CD8-positive, alpha-beta memory T cell (primary cell): ENCODE measurements at regions not wholly inside any gene's neighbourhood (a gene's known extent, or its start where the extent isn't known, plus 50 kb on each side); places are given as distances from the start of the nearest gene placed in this dataset.
A peak's percentile ranks its signal among the peaks of the same experiment; 100 is the strongest.
"Not testable (repeated sequence)": the region's sequence is repeated elsewhere in the genome, so short reads cannot be mapped to it uniquely, and the experiment has no call there.

Source experiments
- CTCF ChIA-PET: fragments of 350-600 bp; sonication (Branson Sonifier 250); formaldehyde crosslinking; loops from one replicate; lab custom pipeline; 2021; ENCODE audit warnings: antibody characterized with exemption; lab: Charles Lee
- POLR2A ChIA-PET: fragments of 350-600 bp; sonication (Branson Sonifier 250); formaldehyde crosslinking; loops from one replicate; lab custom pipeline; 2021; ENCODE audit warnings: antibody characterized with exemption; lab: Charles Lee
- DNase-seq, 5 donors: peaks; one replicate each; pipeline versions ENCODE4 v3.0.0 to v3.0.0-alpha.2; 2020 to 2022; ENCODE audit warnings: mixed read lengths in 1 of 5
- H3K27ac ChIP-seq: one replicate; pipeline ENCODE4 v1.7.0; 2013; ENCODE audit warnings: low read depth, mild to moderate bottlenecking, low read length, moderate library complexity
- H3K27me3 ChIP-seq: 2 replicates; pipeline ENCODE4 v1.7.0; 2013; ENCODE audit warnings: low read length, mild to moderate bottlenecking; ENCODE audit not compliant: insufficient read depth, poor library complexity, severe bottlenecking
- H3K36me3 ChIP-seq: 2 replicates; pipeline ENCODE4 v1.7.0; 2013; ENCODE audit warnings: mild to moderate bottlenecking, low read length, moderate library complexity; ENCODE audit not compliant: insufficient read depth
- H3K4me1 ChIP-seq: 2 replicates; pipeline ENCODE4 v1.7.0; 2013; ENCODE audit warnings: mild to moderate bottlenecking, low read length, moderate library complexity; ENCODE audit not compliant: insufficient read depth
- H3K4me3 ChIP-seq: 2 replicates; pipeline ENCODE4 v1.7.0; 2013; ENCODE audit warnings: mild to moderate bottlenecking, low read length
- H3K9me3 ChIP-seq: 2 replicates; pipeline ENCODE4 v1.7.0; 2013; ENCODE audit warnings: mild to moderate bottlenecking, low read length
- H3K27ac Mint-ChIP-seq, 8 donors: one replicate each; pipeline ENCODE4 v1.8.0; 2020 to 2021; ENCODE audit warnings: mixed read lengths in 8 of 8, mild to moderate bottlenecking in 6 of 8, inconsistent platforms in 3 of 8, moderate library complexity in 3 of 8
- H3K27me3 Mint-ChIP-seq, 2 donors: one replicate each; pipeline ENCODE4 v1.8.0; 2020 to 2021; ENCODE audit warnings: mixed read lengths in 2 of 2, mild to moderate bottlenecking in 1 of 2, moderate library complexity in 1 of 2
- H3K36me3 Mint-ChIP-seq, 3 donors: one replicate each; pipeline ENCODE4 v1.8.0; 2020 to 2021; ENCODE audit warnings: mixed read lengths in 3 of 3, inconsistent platforms in 1 of 3, mild to moderate bottlenecking in 1 of 3
- H3K4me1 Mint-ChIP-seq, 3 donors: one replicate each; pipeline ENCODE4 v1.8.0; 2020 to 2021; ENCODE audit warnings: mixed read lengths in 3 of 3, inconsistent platforms in 1 of 3, mild to moderate bottlenecking in 1 of 3
- H3K4me3 Mint-ChIP-seq, 7 donors: one replicate each; pipeline ENCODE4 v1.8.0; 2020 to 2021; ENCODE audit warnings: mixed read lengths in 7 of 7, mild to moderate bottlenecking in 6 of 7, moderate library complexity in 4 of 7, inconsistent platforms in 2 of 7
- H3K9me3 Mint-ChIP-seq, 5 donors: one replicate each; pipeline ENCODE4 v1.8.0; 2020 to 2022; ENCODE audit warnings: mixed read lengths in 5 of 5, mild to moderate bottlenecking in 3 of 5, moderate library complexity in 2 of 5, inconsistent platforms in 1 of 5

DNA sequence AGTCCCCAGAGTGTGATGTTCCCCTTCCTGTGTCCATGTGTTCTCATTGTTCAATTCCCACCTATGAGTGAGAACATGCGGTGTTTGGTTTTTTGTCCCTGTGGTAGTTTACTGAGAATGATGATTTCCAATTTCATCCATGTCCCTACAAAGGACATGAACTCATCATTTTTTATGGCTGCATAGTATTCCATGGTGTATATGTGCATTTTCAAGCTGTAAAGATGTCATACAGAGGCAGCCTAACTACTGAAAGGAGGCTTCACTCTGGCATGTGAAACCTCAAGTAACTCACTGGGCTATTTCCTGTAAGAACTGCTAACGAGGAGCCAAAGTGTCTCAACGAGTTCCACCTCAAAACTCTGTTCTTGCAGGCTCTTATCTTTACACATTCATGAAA, 113.8 kb upstream of the FAT1 start:
- H3K27me3 ChIP-seq, H3K36me3 ChIP-seq, POLR2A ChIA-PET, H3K4me3 Mint-ChIP-seq, H3K4me3 ChIP-seq, H3K4me1 ChIP-seq, H3K9me3 Mint-ChIP-seq, H3K27me3 Mint-ChIP-seq, H3K9me3 ChIP-seq, H3K4me1 Mint-ChIP-seq, CTCF ChIA-PET, H3K27ac Mint-ChIP-seq, H3K27ac ChIP-seq, H3K36me3 Mint-ChIP-seq, DNase-seq: not testable (repeated sequence)

DNA sequence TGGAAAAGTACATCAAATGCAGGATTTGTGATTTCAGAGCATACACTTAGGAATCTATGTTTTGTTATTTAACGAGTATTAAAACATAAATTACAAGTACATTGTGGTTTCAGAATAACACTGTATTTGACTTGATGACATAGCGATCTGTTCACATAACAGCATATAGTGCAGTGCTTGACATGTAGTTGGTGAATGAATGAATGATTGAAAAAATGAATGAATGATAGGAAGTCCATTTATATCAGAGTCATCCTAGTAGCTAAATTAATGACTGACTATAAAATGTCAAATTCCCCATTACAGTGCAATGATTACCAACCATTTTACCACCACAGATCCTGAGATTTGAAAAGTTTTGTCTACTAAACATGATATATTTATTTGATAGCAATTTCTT, 114.6 kb upstream of the FAT1 start:
- Histone ChIP-seq H3K36me3 (no peaks in the 10 kb centered on the region), H3K4me3 (no peak overlapping the region), H3K27me3 (no peaks in the 10 kb centered on the region), H3K9me3 (no peaks in the 10 kb centered on the region), H3K27ac (no peak overlapping the region), H3K4me1 (no peaks in the 10 kb centered on the region)
- no peaks in the 10 kb centered on the region for H3K27me3 Mint-ChIP-seq
- no peak overlapping the region for H3K27ac Mint-ChIP-seq
- peaks cover 0 to 7% (median 4%) of the 10 kb centered on the region in 5 donors for H3K9me3 Mint-ChIP-seq
- POLR2A ChIA-PET = no interaction called here
- no peaks in the 10 kb centered on the region for H3K4me1 Mint-ChIP-seq
- no peak for DNase-seq
- CTCF ChIA-PET = no interaction called here
- no peak overlapping the region for H3K4me3 Mint-ChIP-seq
- no peaks in the 10 kb centered on the region for H3K36me3 Mint-ChIP-seq

DNA sequence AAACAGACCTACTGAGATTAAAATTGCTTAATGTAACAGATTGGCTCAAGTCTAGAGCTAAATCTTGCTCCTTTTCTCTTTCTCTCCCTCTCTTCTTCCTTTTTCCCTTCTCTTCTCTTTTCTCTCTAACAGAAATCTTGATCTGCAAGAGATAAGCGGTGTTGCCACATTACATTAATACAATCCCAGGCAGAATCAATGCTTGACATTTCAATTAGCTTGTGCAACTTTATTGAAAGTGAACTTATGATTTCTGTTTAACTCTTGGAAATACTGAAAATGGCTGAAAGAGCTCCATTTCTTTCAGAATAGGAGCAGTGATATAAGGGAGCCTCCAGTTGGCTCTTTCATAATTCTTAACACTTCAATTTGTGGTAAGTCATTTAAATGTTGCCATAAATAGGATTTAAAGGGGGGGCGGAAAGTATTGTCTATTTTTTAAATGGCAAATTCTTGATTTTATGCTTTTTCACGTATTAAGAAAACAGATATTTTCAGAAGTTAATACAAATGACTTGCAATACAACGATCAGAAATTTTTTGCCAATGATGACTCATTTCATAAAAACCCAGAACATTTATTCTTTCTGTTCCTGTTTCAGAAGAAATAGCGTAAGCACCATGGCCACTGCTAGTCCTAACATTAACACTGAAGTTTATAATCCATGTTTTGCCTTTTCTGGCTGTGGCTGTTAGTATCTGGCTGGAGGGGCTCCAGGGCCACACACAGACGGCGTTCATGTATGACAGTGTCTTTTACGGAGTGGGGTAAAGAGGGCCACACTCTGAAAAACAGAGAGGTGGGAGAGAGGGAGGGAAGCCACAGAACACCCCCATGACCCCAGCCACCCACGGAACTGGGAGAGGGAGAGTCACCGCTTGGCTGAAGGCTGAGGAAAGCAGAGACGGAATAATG, 115.7 kb upstream of the FAT1 start:
- Histone ChIP-seq H3K4me3 (no peak overlapping the region), H3K4me1 (no peaks in the 10 kb centered on the region), H3K27ac (no peak overlapping the region), H3K9me3 (no peaks in the 10 kb centered on the region), H3K27me3 (no peaks in the 10 kb centered on the region), H3K36me3 (no peaks in the 10 kb centered on the region)
- Mint-ChIP-seq H3K4me3 (no peak overlapping the region), H3K27ac (no peak overlapping the region), H3K4me1 (no peaks in the 10 kb centered on the region), H3K36me3 (no peaks in the 10 kb centered on the region), H3K9me3 (peaks cover 0 to 7% (median 4%) of the 10 kb centered on the region in 5 donors), H3K27me3 (no peaks in the 10 kb centered on the region)
- no peak for DNase-seq
- CTCF ChIA-PET = no interaction called here
- POLR2A ChIA-PET = no interaction called here

DNA sequence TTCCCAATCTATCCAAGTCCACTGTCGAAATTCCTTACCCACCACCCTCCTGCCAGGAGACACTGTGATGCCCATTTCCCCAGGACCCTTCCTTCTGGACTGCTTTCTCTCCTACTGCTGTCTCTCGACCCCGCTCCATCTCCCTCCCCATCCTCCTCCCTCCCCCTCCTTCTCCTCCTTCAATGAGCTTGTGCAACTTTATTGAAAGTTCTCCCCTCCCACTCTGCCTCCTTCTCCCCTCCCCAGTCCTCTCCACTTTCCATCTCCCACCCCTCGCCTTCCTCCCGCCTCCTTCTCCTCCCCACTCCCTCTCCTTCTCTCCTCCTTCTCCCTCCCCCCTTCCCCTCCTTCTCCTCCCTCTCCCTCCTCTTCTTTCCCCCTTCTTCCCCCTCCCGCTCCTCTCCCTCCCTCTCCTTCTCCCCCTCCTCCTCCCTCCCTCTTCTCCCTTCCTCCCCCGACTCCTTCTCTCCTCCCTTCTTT, 116.6 kb upstream of the FAT1 start:
- Histone ChIP-seq H3K36me3 (no peaks in the 10 kb centered on the region), H3K27me3 (no peaks in the 10 kb centered on the region), H3K4me3 (no peak overlapping the region), H3K27ac (no peak overlapping the region), H3K9me3 (no peaks in the 10 kb centered on the region), H3K4me1 (no peaks in the 10 kb centered on the region)
- Mint-ChIP-seq H3K36me3 (no peaks in the 10 kb centered on the region), H3K4me3 (no peak overlapping the region), H3K4me1 (no peaks in the 10 kb centered on the region), H3K27ac (no peak overlapping the region), H3K9me3 (peaks cover 0 to 9% (median 4%) of the 10 kb centered on the region in 5 donors), H3K27me3 (no peaks in the 10 kb centered on the region)
- ChIA-PET POLR2A (no interaction called here), CTCF (no interaction called here)
- no peak for DNase-seq

DNA sequence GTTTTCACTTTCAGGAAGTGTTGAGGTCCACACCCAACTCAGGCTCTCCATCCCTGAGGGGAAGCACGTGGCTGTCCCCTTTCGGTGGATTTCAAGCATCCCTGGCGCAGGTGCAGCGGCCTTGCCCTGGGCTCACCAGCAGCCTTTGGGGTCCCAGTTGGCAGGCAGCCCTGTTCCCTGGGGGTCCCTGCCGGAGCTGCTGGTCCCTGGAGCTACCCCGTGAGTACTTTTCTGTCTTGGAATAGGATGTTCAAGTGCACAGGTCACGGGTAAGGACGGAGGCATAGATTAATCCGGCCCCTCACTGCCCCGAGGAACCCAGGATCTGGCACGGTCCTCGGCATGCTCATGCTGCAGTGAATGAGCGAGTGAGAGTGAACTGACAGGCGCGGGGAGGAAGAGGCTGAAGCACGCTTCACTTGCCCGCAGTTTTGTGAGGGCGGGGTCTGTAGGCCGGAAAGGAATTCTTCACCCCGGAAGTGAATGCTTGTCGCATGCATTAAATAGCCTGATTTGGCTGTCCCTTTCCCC, 117.2 kb upstream of the FAT1 start:
- Histone ChIP-seq H3K4me1 (no peaks in the 10 kb centered on the region), H3K4me3 (no peak overlapping the region), H3K27me3 (no peaks in the 10 kb centered on the region), H3K36me3 (no peaks in the 10 kb centered on the region), H3K9me3 (no peaks in the 10 kb centered on the region), H3K27ac (no peak overlapping the region)
- Mint-ChIP-seq H3K36me3 (no peaks in the 10 kb centered on the region), H3K27me3 (no peaks in the 10 kb centered on the region), H3K4me1 (no peaks in the 10 kb centered on the region), H3K4me3 (no peak overlapping the region), H3K9me3 (peaks cover 0 to 9% (median 4%) of the 10 kb centered on the region in 5 donors), H3K27ac (no peak overlapping the region)
- POLR2A ChIA-PET = no interaction called here
- DNase-seq = no peak
- CTCF ChIA-PET = no interaction called here

DNA sequence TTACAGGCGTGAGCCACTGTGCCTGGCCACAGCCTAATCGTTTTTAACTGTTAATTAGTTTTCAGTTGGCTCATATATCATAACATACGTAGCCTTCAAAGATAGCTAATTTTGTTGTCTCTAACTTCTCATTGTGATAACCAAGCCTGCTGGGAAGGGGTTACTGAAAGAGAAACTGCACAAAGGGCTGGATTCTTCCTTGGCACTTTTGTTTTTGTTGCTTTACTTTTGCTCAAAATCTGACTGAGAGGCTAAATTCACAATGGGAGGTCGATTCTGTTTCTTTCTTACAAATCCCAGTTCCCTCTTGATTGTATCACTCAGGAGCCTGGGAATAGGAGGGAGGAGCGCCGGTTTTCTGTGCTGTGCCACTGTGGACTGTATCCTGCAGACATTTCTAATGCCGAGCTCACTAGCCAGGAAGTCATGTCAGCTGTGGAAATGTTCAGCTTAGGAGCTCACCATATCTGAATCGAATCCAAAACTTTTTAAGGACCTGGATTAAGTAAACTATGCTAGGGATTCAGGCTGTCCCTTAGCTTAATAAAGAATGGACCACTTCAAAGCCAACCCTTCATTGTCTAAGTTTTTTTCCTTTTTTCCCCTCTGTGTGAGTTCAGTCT, 120.5 kb upstream of the FAT1 start:
- H3K27me3 ChIP-seq = no peaks in the 10 kb centered on the region
- no peak overlapping the region for H3K4me3 ChIP-seq
- ChIA-PET CTCF (no interaction called here), POLR2A (no interaction called here)
- no peaks in the 10 kb centered on the region for H3K9me3 ChIP-seq
- H3K27ac ChIP-seq = peak overlapping the region; percentile 50
- Mint-ChIP-seq H3K4me1 (no peaks in the 10 kb centered on the region), H3K4me3 (no peak overlapping the region), H3K36me3 (no peaks in the 10 kb centered on the region), H3K9me3 (peaks cover 2 to 13% (median 10%) of the 10 kb centered on the region in 5 donors), H3K27me3 (no peaks in the 10 kb centered on the region), H3K27ac (no peak overlapping the region)
- H3K36me3 ChIP-seq = no peaks in the 10 kb centered on the region
- DNase-seq = no peak
- no peaks in the 10 kb centered on the region for H3K4me1 ChIP-seq

DNA sequence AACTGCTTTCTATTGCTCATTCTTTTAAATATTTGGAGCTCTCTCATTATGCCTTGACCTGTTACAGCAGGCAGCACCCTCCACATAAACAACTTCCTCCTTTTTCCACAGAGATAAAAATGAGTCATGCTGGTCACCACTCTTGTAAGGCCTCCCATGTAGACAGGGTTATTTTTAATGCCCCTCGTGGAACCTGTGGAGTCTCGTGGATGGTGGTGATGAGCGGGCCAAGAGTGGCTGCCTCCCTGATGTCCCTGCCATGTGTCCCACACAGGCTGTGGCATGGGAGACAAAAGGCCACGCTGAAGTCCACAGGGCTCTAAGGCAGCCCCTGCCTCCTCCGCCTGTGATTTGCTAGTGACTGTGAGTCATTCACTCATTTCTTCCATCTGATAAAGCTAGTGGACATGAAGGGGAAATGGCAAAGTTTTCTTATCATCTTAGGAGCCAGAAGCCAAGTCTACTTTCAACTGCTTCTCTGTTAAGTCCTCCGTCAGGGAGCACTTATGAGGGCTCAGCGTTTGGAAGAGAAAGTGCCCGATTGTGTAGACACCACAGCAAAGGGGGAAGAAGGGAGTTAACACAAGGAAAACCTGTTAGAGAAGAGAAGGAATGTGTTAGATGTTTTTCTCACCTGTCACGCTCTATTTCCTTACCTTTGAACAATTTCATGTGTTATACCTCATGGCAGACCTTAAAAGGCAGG, 121.6 kb upstream of the FAT1 start:
- no peaks in the 10 kb centered on the region for H3K27me3 ChIP-seq
- H3K9me3 ChIP-seq = no peaks in the 10 kb centered on the region
- DNase-seq = no peak
- Mint-ChIP-seq H3K4me3 (no peak overlapping the region), H3K27ac (no peak overlapping the region), H3K36me3 (no peaks in the 10 kb centered on the region), H3K27me3 (no peaks in the 10 kb centered on the region), H3K9me3 (peaks cover 0 to 16% (median 10%) of the 10 kb centered on the region in 5 donors), H3K4me1 (no peaks in the 10 kb centered on the region)
- ChIA-PET CTCF (no interaction called here), POLR2A (no interaction called here)
- no peak overlapping the region for H3K4me3 ChIP-seq
- H3K27ac ChIP-seq = peak overlapping the region; percentile 50
- no peaks in the 10 kb centered on the region for H3K4me1 ChIP-seq
- H3K36me3 ChIP-seq = no peaks in the 10 kb centered on the region

DNA sequence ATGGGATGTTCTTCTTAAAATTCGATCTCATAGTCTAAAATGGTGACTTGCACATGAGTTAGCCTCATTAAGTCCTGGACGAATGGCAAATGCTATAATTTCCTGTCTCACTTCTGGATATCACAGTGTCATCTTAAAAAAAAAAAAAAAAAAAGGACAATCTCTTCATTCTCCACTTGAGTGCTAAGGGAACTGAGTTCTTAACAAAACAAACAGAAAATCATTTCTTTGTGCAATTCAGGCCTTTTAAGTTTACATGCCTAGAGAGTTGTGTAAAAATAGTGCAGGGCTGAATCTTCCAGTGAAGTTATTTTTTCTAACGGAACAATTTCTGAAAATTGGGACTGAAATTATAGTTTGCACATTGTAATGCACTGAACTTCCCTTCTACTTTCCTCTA, 122.8 kb upstream of the FAT1 start:
- no peak overlapping the region for H3K4me3 ChIP-seq
- H3K4me1 ChIP-seq = no peaks in the 10 kb centered on the region
- H3K9me3 Mint-ChIP-seq = peaks cover 10 to 20% (median 13%) of the 10 kb centered on the region in 5 donors
- no peaks in the 10 kb centered on the region for H3K27me3 Mint-ChIP-seq
- POLR2A ChIA-PET = no interaction called here
- no peak overlapping the region for H3K4me3 Mint-ChIP-seq
- DNase-seq = no peak
- H3K36me3 Mint-ChIP-seq = no peaks in the 10 kb centered on the region
- no peaks in the 10 kb centered on the region for H3K4me1 Mint-ChIP-seq
- no peak overlapping the region for H3K27ac ChIP-seq
- CTCF ChIA-PET = no interaction called here
- H3K27ac Mint-ChIP-seq = no peak overlapping the region
- no peaks in the 10 kb centered on the region for H3K36me3 ChIP-seq
- no peaks in the 10 kb centered on the region for H3K9me3 ChIP-seq
- no peaks in the 10 kb centered on the region for H3K27me3 ChIP-seq
